Pons (tissue), 1 donor: ENCODE measurements at regions not wholly inside any gene's neighbourhood (a gene's known extent, or its start where the extent isn't known, plus 50 kb on each side); places are given as distances from the start of the nearest gene placed in this dataset.
"Not testable (repeated sequence)": the region's sequence is repeated elsewhere in the genome, so short reads cannot be mapped to it uniquely, and the experiment has no call there.

Source experiments
- DNase-seq: peaks from one replicate; pipeline ENCODE4 v3.0.0-alpha.2; 2016; ENCODE audit warnings: low spot score

- not testable (repeated sequence) for DNase-seq
Measured at GRCh38 chr22:10526079-10526478, 5001.9 kb upstream of the OR11H1 start.

- DNase-seq: not testable (repeated sequence)
Measured at GRCh38 chr22:10531141-10531540, 4996.9 kb upstream of the OR11H1 start.

- DNase-seq: not testable (repeated sequence)
Measured at GRCh38 chr22:10572531-10572930, 4955.5 kb upstream of the OR11H1 start.

GRCh38 chr22:10601071-10601470, 4926.9 kb upstream of the OR11H1 start:
- DNase-seq: not testable (repeated sequence)

- not testable (repeated sequence) for DNase-seq
Measured at GRCh38 chr22:10631961-10632360, 4896.0 kb upstream of the OR11H1 start.

- not testable (repeated sequence) for DNase-seq
Measured at GRCh38 chr22:10635341-10635740, 4892.7 kb upstream of the OR11H1 start.

GRCh38 chr22:10662818-10663217, 4865.2 kb upstream of the OR11H1 start:
- DNase-seq: not testable (repeated sequence)

- DNase-seq: not testable (repeated sequence)
Measured at GRCh38 chr22:10673065-10673464, 4854.9 kb upstream of the OR11H1 start.

GRCh38 chr22:10678720-10679119, 4849.3 kb upstream of the OR11H1 start:
- DNase-seq: not testable (repeated sequence)

- not testable (repeated sequence) for DNase-seq
Measured at GRCh38 chr22:10685436-10685835, 4842.6 kb upstream of the OR11H1 start.

GRCh38 chr22:10687256-10687655, 4840.7 kb upstream of the OR11H1 start:
- not testable (repeated sequence) for DNase-seq

GRCh38 chr22:10698836-10699235, 4829.2 kb upstream of the OR11H1 start:
- DNase-seq: not testable (repeated sequence)

- DNase-seq: not testable (repeated sequence)
Measured at GRCh38 chr22:10699301-10700097, 4828.5 kb upstream of the OR11H1 start.

- DNase-seq: not testable (repeated sequence)
Measured at GRCh38 chr22:10708175-10708574, 4819.8 kb upstream of the OR11H1 start.

- peak; percentile 0 for DNase-seq
Measured at GRCh38 chr22:10710923-10711322, 4817.1 kb upstream of the OR11H1 start.

GRCh38 chr22:10722804-10723203, 4805.2 kb upstream of the OR11H1 start:
- peak; percentile 2 for DNase-seq

GRCh38 chr22:10723966-10724365, 4804.0 kb upstream of the OR11H1 start:
- not testable (repeated sequence) for DNase-seq

GRCh38 chr22:10727393-10727792, 4800.6 kb upstream of the OR11H1 start:
- DNase-seq: no peak

- not testable (repeated sequence) for DNase-seq
Measured at GRCh38 chr22:10729979-10730378, 4798.0 kb upstream of the OR11H1 start.

GRCh38 chr22:10730706-10731105, 4797.3 kb upstream of the OR11H1 start:
- not testable (repeated sequence) for DNase-seq

- not testable (repeated sequence) for DNase-seq
Measured at GRCh38 chr22:10731246-10731974, 4796.6 kb upstream of the OR11H1 start.

- not testable (repeated sequence) for DNase-seq
Measured at GRCh38 chr22:10735075-10735474, 4792.9 kb upstream of the OR11H1 start.

GRCh38 chr22:10736879-10737278, 4791.1 kb upstream of the OR11H1 start:
- not testable (repeated sequence) for DNase-seq
